PC-9 (cell line): ENCODE measurements at regions not wholly inside any gene's neighbourhood (a gene's known extent, or its start where the extent isn't known, plus 50 kb on each side); places are given as distances from the start of the nearest gene placed in this dataset.

Source experiments
- BruUV-seq: library from RNA; stranded (reverse); fragments of 400-500 nt; replicated peaks from 2 replicates; lab custom pipeline; 2021; lab: Mats Ljungman, UMichigan
- CTCF ChIA-PET: fragments of 300-600 bp; sonication (Branson Sonifier 250); formaldehyde crosslinking; loops from one replicate; lab custom pipeline; 2022; ENCODE audit warnings: antibody characterized with exemption; lab: Charles Lee
- POLR2A ChIA-PET: fragments of 300-600 bp; sonication (Branson Sonifier 250); formaldehyde crosslinking; loops from one replicate; lab custom pipeline; 2022; ENCODE audit warnings: antibody characterized with exemption; ENCODE audit not compliant: unreplicated experiment; lab: Charles Lee
- DNase-seq, 2 experiments: peaks; one replicate each; pipeline versions ENCODE4 v3.0.0 to v3.0.0-alpha.2; 2015 to 2022; ENCODE audit warnings: mixed read lengths in 1 of 2
- H2AFZ ChIP-seq: fragments of 200-600 bp; sonication (generic); 2 replicates; pipeline ENCODE4 v1.8.1; 2017; ENCODE audit warnings: antibody characterized with exemption
- H3F3A ChIP-seq: fragments of 200-600 bp; sonication (generic); 2 replicates; pipeline ENCODE4 v1.8.1; 2017; ENCODE audit warnings: antibody characterized with exemption, mild to moderate bottlenecking, low read depth; ENCODE audit not compliant: insufficient read depth
- H3K27ac ChIP-seq: fragments of 200-600 bp; sonication (generic); 2 replicates; pipeline ENCODE4 v1.6.1; 2016; ENCODE audit warnings: mixed run types
- H3K27me3 ChIP-seq: fragments of 200-600 bp; sonication (generic); 2 replicates; pipeline ENCODE4 v1.6.1; 2016; ENCODE audit warnings: low read depth, mixed run types; ENCODE audit not compliant: insufficient read depth
- H3K36me3 ChIP-seq: fragments of 200-600 bp; sonication (generic); 2 replicates; pipeline ENCODE4 v1.6.1; 2016; ENCODE audit warnings: low read depth, mixed run types
- H3K4me1 ChIP-seq: fragments of 200-600 bp; sonication (generic); replicated peaks from 2 replicates; pipeline ENCODE4 v1.6.1; 2016; ENCODE audit warnings: mixed run types; ENCODE audit not compliant: insufficient read depth
- H3K4me2 ChIP-seq: fragments of 200-600 bp; sonication (generic); 2 replicates; pipeline ENCODE4 v1.6.1; 2017; ENCODE audit warnings: mixed run types
- H3K4me3 ChIP-seq: fragments of 200-600 bp; sonication (generic); 2 replicates; pipeline ENCODE4 v1.6.1; 2016; ENCODE audit warnings: mixed run types
- H3K79me2 ChIP-seq: fragments of 200-600 bp; sonication (generic); 2 replicates; pipeline ENCODE4 v1.6.1; 2017; ENCODE audit warnings: low read depth, mixed run types
- H3K9me2 ChIP-seq: fragments of 200-600 bp; sonication (generic); 2 replicates; pipeline ENCODE4 v1.8.1; 2017; ENCODE audit warnings: mild to moderate bottlenecking; ENCODE audit not compliant: insufficient read depth
- H3K9me3 ChIP-seq: fragments of 200-600 bp; sonication (generic); 2 replicates; pipeline ENCODE4 v1.8.1; 2016; ENCODE audit warnings: low read depth; ENCODE audit not compliant: insufficient read depth
- H4K20me1 ChIP-seq: fragments of 200-600 bp; sonication (generic); 2 replicates; pipeline ENCODE4 v1.8.1; 2017; ENCODE audit not compliant: insufficient read depth
- EZH2 ChIP-seq: fragments of 200-600 bp; sonication (generic); IDR thresholded peaks from 2 replicates; pipeline ENCODE4 v1.8.0; 2017; ENCODE audit warnings: antibody characterized with exemption, low read depth
- intact Hi-C: fragments of 100-400 bp; cut with micrococcal nuclease; formaldehyde crosslinking; loops from one replicate; pipeline ENCODE4 v1.10.0; 2022; ENCODE audit not compliant: unreplicated experiment
- TF ChIP-seq, protein P1 (sequence below): fragments of 200-600 bp; sonication (generic); conservative IDR thresholded peaks from 2 replicates; pipeline ENCODE4 v1.6.1; 2017; ENCODE audit warnings: mixed run types, antibody characterized with exemption, mild to moderate bottlenecking, moderate library complexity

DNA sequence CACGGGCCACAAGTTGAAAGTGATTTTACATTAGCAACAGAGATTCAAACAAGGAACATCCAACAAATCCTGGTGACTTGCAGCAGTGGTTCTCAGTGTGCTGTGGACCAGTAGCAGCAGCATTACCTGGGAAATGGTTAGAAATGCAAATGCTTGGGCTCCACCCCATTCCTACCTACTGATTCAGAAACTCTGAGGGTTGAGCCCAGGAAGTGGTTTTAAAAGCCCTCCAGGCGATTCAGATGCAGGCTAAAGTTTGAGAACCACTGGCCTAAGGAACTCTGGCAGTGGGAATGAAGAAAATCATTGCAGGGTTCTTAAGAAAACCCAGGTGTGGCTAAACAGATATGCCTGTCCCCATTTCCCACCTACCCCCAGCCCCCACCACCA, 398.8 kb downstream of the ENC1 start:
- ChIA-PET POLR2A (interaction anchor here (0.6 kb wide), 1 partner anchor 303 kb away, joined by 4 read pairs; no protein-coding TSS in a partner anchor), CTCF (interaction anchor here (0.7 to 1.3 kb wide), 3 partner anchors 30 to 299 kb away, joined by 4 read pairs; no protein-coding TSS in a partner anchor)
- Histone ChIP-seq H3K27me3 (no peaks in the 10 kb centered on the region), H3K4me1 (peaks cover 60% of the 10 kb centered on the region), H4K20me1 (no peaks in the 10 kb centered on the region), H2AFZ (no peak overlapping the region), H3K27ac (peak overlapping the region; percentile 100), H3K79me2 (no peaks in the 10 kb centered on the region), H3K36me3 (no peaks in the 10 kb centered on the region), H3F3A (peaks cover 40% of the 10 kb centered on the region), H3K4me2 (peak overlapping the region; percentile 81), H3K9me2 (no peaks in the 10 kb centered on the region), H3K4me3 (peak overlapping the region; percentile 38; the same call in 1 of the 2 replicates), H3K9me3 (no peaks in the 10 kb centered on the region)
- TF ChIP-seq, protein P1, sequence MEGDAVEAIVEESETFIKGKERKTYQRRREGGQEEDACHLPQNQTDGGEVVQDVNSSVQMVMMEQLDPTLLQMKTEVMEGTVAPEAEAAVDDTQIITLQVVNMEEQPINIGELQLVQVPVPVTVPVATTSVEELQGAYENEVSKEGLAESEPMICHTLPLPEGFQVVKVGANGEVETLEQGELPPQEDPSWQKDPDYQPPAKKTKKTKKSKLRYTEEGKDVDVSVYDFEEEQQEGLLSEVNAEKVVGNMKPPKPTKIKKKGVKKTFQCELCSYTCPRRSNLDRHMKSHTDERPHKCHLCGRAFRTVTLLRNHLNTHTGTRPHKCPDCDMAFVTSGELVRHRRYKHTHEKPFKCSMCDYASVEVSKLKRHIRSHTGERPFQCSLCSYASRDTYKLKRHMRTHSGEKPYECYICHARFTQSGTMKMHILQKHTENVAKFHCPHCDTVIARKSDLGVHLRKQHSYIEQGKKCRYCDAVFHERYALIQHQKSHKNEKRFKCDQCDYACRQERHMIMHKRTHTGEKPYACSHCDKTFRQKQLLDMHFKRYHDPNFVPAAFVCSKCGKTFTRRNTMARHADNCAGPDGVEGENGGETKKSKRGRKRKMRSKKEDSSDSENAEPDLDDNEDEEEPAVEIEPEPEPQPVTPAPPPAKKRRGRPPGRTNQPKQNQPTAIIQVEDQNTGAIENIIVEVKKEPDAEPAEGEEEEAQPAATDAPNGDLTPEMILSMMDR = no peak
- TF ChIP-seq EZH2 = no peak
- BruUV-seq = no TSS peak
- intact Hi-C loops = loop anchor here (1.0 to 5.0 kb wide), 11 partner anchors 31 to 402 kb away; no protein-coding TSS in a partner anchor
- peak; percentile 82 to 99 for DNase-seq

DNA sequence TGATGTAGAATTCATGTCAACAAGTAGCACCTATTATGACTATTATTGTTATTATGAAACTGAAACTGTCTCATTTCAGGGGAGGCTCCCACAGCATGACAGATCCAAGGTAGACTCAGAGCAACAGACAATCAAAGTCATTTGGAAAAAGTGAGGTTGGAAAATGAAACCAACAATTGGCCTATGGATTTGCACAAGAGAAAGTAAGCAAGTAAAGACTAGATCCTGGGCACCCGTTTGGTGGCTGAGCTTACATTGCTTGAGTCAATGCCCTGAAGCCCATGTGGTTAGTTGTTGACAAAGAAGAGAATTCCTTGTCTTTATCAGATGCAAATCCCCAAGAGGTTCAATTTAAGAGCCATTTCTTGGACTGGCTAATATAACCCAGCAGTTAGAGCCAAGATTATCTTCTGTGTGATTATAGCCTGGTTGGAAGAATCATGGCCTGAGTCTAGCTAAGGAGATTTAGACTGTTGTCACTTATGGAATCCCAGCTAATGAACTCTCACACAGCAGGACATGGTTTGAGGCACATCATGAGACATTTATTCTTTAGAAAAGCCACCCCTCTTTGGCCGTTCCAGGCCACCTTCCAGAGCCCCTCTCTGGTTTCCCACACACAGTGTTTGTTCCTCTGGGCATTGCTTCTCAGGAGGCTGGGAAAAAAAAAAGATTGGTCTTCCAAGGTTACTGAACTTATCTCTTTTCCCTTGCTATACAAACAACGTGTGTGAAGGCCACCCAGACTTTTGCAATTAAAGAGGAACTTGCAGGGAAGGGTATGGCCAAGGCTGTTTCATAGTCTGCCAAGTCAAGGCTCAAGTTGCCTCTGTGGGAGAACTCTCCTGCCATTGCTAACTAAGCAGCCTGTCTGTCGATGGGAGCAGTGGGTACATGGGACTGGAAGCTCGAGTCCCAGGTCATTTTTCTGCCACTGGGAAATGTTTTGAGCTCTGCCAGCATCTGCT, 399.5 kb downstream of the ENC1 start:
- Histone ChIP-seq H3K4me3 (peak overlapping the region; percentile 38; the same call in 1 of the 2 replicates), H3K4me1 (peaks cover 60% of the 10 kb centered on the region), H3K79me2 (no peaks in the 10 kb centered on the region), H3K4me2 (peak overlapping the region; percentile 81), H3K36me3 (no peaks in the 10 kb centered on the region), H3K27me3 (no peaks in the 10 kb centered on the region), H3K27ac (peak overlapping the region; percentile 100), H2AFZ (no peak overlapping the region), H3F3A (peaks cover 40% of the 10 kb centered on the region), H3K9me3 (no peaks in the 10 kb centered on the region), H3K9me2 (no peaks in the 10 kb centered on the region), H4K20me1 (no peaks in the 10 kb centered on the region)
- DNase-seq = peak; percentile 50 to 96
- TF ChIP-seq, protein P1 = 0 out of 2 replicates have a peak, but pooled peaks have one; percentile 11
- TF ChIP-seq EZH2 = no peak
- TSS peak; percentile 100 for BruUV-seq
- POLR2A ChIA-PET = interaction anchor here (0.5 to 0.7 kb wide), 7 partner anchors 31 to 623 kb away, joined by 3 to 5 read pairs (median 4); no protein-coding TSS in a partner anchor
- intact Hi-C loops = loop anchor here (1.0 to 5.0 kb wide), 8 partner anchors 40 to 402 kb away; no protein-coding TSS in a partner anchor
- CTCF ChIA-PET = interaction anchor here (0.7 to 1.3 kb wide), 3 partner anchors 31 to 300 kb away, joined by 4 read pairs; no protein-coding TSS in a partner anchor

DNA sequence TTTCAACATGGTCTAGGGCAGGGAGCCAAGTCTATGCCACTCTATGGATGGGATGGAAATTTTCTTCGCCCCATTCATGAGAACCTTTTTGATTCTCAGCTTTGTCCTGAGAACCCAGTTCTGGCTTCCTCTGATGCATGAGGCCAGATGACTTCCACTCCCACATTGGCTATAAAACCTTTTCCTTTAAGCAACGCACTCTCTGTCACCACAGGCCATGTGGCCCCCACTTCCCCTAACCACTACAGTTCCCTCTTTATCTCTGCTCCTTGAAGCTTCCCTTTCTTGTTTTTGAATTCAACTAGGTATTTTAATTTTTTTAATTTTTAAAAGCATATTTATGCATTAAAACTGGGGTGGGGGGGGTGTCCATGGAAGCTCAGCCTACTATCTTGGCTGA, 401.3 kb downstream of the ENC1 start:
- Histone ChIP-seq H3K4me2 (no peak overlapping the region), H3F3A (peaks cover 40% of the 10 kb centered on the region), H3K27me3 (no peaks in the 10 kb centered on the region), H3K79me2 (no peaks in the 10 kb centered on the region), H3K36me3 (no peaks in the 10 kb centered on the region), H3K9me3 (peaks cover 9% of the 10 kb centered on the region; the same call in 1 of the 2 replicates), H3K4me3 (no peak overlapping the region), H3K9me2 (no peaks in the 10 kb centered on the region), H3K4me1 (peaks cover 59% of the 10 kb centered on the region), H2AFZ (no peak overlapping the region), H4K20me1 (no peaks in the 10 kb centered on the region), H3K27ac (peak overlapping the region; percentile 100)
- TF ChIP-seq, protein P1 = no peak
- no peak for TF ChIP-seq EZH2
- DNase-seq = no peak
- intact Hi-C loops = no loop called here
- ChIA-PET POLR2A (no interaction called here), CTCF (no interaction called here)
- BruUV-seq = no TSS peak
